SH-SY5Y (cell line): ENCODE measurements at regions not wholly inside any gene's neighbourhood (a gene's known extent, or its start where the extent isn't known, plus 50 kb on each side); places are given as distances from the start of the nearest gene placed in this dataset.

ENCODE experiments used
- GATA2 ChIP-seq: IDR thresholded peaks from 2 replicates; pipeline ENCODE4 v1.6.1; 2011; ENCODE audit warnings: mild to moderate bottlenecking, low read depth, low read length
- GATA3 ChIP-seq: IDR thresholded peaks from 2 replicates; pipeline ENCODE4 v1.6.1; 2011; ENCODE audit warnings: low read depth, mild to moderate bottlenecking, low read length, moderate library complexity

GRCh38 chr18:39761273-39761672 lies 2193.8 kb upstream of the PIK3C3 start:
- no peak for TF ChIP-seq GATA2
- TF ChIP-seq GATA3 = no peak
